Amygdala (tissue), 56 donors: ENCODE measurements at regions not wholly inside any gene's neighbourhood (a gene's known extent, or its start where the extent isn't known, plus 50 kb on each side); places are given as distances from the start of the nearest gene placed in this dataset.
"Not testable (repeated sequence)": the region's sequence is repeated elsewhere in the genome, so short reads cannot be mapped to it uniquely, and the experiment has no call there.

Source experiments
- DNase-seq, 56 donors: peaks; one replicate each; lab custom pipeline; 2025; lab: John Stamatoyannopoulos, UW

GRCh38 chr9:120338340-120338739, 241.6 kb downstream of the CDK5RAP2 start:
- no peak for DNase-seq

- DNase-seq, result no peak
Measured at GRCh38 chr9:120337131-120337530, 242.8 kb downstream of the CDK5RAP2 start.

- DNase-seq, result no peak
Measured at GRCh38 chr9:120336753-120337090, 243.2 kb downstream of the CDK5RAP2 start.

DNA sequence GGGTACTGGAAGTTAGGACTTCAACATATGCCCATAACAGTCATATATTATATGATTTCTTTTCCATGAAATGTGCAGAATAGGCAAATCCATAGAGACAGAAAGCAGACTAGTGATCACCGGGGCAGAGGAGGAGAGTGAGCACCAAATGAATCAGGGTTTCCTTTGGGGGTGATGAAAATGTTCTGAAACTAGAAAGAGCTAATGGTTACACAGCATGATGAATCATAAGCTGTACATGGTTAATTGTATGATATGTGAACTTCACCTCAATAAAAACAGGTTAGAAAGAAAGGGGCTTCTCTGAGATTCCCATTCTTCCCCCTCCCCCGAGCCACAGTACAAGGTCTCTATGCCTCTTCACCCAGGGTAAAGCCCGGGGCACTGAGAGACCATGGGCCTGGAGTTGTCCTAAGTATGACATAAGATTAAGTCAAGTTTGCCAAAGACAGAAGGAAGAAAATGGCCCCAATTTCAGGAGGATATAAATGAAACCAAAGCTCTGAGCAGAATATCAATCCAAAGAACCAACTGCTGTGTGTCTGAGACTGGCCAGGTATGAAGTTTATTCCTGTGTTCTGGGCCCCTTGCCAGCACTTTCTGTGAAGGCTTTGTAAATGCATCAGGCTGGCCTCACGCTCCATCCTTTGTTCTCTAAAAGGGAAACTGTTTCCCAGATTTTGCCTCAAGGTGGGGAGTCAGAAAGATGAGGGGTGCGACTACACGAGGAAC, 243.8 kb downstream of the CDK5RAP2 start:
- no peak for DNase-seq

GRCh38 chr9:120331913-120332312, 248.1 kb downstream of the CDK5RAP2 start:
- no peak for DNase-seq

DNA sequence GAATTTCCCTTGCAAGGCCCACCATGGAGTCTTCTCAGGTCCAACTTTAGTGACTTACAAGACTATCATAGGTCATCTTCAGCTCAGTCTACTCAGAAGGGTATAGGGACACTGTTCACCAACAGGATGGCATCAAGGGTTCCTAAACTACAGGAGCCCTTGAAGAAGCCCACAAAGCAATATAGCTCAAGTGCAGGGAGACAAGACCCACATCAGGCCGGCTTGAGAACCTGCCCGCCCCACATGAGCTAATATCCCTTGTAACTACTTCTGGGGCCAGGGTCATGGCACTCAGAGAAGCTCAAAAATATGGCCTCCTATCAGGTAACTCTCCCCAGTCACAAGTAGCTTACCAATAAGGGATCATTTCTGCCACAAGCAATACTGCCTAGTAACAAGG, 249.9 kb downstream of the CDK5RAP2 start:
- DNase-seq, result no peak

DNA sequence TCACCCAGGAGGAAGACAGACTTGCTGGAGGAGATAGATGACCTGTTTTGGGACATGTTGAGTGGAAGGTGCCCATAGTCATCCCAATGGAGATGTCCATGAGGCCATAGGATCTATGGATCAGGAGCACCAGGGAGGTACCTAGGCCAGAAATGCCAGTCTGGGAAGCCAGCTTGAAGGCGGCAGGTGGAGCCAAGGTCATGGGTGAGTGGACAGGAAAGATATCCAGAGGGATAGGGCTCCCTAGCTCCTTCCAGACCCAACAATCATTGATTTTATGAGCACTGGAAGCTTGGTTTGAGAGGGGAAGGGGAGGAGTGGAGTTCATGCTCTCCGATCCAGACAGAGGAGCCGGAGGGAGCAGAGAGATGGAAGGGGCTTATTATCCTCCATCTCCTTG, 252.6 kb downstream of the CDK5RAP2 start:
- no peak for DNase-seq

DNA sequence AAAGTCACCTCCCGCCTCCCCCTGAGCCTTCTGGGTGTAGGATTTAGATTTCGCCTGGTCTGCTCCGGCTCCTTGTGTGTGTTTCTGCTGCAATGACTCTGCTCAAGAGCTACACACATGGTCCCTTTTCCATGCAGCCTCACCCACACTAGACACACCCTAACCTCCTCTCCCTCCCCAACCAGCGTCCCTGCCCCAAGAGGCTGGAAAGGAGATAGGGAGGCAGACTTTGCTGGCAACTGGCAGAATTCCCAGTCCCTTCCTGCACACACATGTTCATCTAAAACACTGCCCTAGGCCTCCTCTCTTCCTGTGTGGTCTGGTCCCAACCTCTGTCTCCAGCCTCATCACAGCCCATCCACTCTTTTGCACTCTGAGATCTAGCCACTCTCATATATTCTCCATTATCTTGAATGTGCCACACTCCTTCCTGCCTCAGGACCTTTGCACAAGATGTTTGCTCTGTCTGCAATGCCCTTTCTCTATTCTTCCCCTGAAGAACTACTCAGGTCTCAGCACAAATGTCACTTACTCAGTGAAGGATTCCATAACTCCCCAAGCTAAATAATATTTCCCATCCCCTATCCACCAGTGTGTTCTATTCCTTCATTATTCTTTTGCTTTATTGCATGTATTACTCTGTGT, 253.8 kb downstream of the CDK5RAP2 start:
- no peak for DNase-seq

- no peak for DNase-seq
Measured at GRCh38 chr9:120324996-120325642, 254.8 kb downstream of the CDK5RAP2 start.

DNA sequence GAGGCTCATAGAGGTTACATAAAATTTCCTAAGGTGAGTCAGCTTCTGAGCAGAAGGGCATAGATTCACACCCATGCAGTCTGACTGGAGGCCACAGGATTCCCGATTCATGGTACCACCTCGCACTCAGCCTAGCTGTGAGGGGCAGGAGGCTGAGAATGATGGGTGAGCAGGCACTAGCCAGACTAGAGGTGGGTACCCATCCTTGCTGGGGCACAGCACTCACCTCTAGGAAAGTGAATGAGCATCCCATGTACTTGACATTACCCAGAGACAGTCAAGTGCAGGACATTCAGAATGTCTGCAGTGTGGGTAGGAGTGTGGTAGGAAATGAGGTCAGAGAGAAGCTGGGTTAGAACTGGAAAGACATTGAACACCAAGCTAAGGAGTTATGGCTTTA, 255.5 kb downstream of the CDK5RAP2 start:
- no peak for DNase-seq

DNA sequence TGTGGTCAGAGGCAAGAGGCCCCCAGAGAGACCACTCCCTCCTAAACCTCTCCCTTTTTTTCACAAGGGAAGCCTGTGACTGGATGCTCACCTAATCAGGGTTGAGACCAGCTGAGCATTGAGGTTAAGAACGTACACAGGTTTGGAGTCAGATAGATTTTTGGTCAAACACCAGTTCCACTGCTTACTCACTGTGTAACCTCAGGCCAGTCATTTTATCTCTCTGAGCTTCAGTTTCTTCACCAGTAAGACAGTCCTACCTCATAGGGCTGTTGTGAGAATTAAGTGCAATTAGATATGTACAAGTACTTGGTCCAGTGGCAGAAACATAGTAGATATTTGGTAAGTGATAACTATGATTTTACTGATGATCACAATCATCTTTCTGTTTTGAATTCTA, 256.8 kb downstream of the CDK5RAP2 start:
- DNase-seq, result no peak

GRCh38 chr9:120319452-120319851, 260.5 kb downstream of the CDK5RAP2 start:
- no peak for DNase-seq

DNA sequence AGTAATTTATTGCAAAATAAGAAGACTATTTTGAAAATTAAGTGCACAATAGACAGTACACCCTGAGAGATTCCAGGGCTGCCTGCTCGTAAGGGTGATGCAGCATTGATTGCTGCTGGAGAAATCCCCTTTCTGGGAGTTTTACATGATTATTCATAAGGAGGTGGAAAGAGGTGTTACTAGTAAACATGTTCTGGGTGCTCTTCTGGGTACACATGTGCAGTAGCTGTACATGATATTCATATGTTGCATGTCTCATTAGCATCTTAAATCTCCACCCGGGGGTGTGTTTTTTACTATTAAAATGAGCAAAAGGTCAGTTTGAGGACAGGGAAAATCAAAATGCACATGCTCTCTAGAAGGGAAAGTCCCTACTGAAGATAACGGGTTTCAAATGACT, 264.8 kb downstream of the CDK5RAP2 start:
- DNase-seq, result no peak

GRCh38 chr9:120312031-120312430, 267.9 kb downstream of the CDK5RAP2 start:
- no peak for DNase-seq

GRCh38 chr9:120310035-120310434, 269.9 kb downstream of the CDK5RAP2 start:
- no peak for DNase-seq

- DNase-seq, result no peak
Measured at GRCh38 chr9:120308495-120308894, 271.5 kb downstream of the CDK5RAP2 start.

DNA sequence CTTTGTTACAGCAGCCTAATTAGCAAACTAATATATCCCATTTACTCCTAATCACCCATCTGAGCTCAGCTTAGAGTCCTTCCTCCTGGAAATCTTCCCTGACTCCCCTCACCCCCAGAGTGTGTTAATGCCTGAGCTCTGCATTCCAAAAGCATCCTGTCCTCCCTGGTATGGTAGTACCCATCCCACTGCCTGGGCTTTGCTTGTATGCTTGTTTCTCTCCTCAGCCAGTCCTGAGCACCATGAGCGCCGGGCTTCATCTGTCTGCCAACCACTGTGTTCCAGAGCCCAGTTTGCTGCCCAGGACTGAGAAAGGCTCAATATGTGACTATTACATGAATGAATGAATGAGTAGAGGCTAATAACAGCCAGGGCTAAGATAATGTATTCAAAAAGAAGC, 272.4 kb downstream of the CDK5RAP2 start:
- DNase-seq, result no peak

DNA sequence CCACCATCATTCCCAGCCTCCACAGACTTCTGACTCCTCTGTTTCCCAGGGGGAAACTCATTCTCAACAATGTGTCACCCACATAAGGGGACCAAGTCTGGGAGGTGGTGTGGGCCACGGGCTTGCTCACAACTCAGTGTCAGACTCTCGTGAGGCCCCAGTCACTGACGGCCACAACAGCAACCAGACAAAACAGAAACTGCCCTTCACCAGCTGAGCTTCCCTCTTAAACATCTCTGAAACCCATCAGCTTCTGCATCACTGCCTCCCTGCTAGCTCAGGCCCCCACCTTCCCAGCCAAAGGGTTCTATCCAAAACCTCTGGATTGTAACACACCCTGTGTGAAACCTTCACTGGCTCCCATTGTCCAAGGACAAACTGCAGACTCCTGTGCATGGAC, 273.4 kb downstream of the CDK5RAP2 start:
- no peak for DNase-seq

DNA sequence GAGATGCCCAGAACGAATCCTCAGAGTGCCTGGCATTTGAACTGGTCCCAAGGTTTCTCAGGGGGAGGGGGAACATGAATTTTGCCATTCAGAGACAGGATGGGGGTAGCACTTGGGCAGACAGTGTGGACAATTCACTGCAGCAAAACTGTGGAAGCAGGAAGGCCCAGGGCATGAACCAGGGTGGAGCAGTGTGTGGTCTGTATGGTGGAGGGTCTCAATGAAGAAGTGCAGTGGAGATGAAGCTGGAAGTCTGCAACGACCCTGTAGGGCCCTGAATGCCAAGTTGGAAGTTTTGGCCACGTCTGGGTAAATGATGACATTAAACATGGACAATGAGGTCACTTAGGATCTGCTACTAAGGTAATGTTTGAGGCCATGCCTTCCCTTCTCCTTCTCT, 273.9 kb downstream of the CDK5RAP2 start:
- no peak for DNase-seq

GRCh38 chr9:120304896-120305295, 275.1 kb downstream of the CDK5RAP2 start:
- not testable (repeated sequence) for DNase-seq

DNA sequence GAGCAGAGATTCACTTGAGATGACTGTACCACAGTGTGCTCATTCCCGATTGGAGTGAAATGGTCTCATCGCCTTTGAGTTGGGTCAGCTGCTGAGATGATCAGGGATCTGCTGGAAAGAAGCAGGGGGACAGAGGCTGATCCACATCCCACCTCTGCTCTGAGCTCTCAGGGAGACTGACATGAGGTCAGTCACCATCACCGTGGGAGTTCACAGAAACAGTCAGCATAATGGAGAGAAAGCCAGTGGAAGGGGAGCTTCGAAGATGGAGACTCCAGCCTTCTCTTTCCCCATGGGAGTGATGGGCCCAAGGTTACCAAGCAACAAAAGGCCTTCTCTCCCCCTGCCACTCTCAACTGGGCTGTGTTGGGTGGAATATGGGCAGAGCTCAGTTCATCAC, 276.4 kb downstream of the CDK5RAP2 start:
- no peak for DNase-seq

DNA sequence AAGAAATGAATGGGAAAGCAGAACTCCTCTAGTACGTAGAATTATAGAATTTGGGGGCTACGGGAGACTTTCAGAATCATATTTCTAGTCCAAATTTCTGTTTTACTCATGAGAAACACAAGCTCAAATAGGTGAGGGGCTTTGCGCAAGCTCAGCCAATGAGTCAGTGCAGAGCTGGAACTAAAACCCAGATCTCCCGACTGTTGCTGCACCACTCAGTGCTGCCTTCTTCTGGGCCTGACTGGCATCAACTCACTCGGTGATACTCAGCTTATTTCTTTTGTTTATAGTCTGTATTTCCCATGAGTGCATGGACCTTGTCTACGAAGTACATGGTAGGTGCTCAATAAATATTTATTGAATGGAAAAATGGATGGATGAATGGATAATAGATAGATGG, 280.2 kb downstream of the CDK5RAP2 start:
- no peak for DNase-seq
